Stromal cell of bone marrow (primary cell): ENCODE measurements at regions not wholly inside any gene's neighbourhood (a gene's known extent, or its start where the extent isn't known, plus 50 kb on each side); places are given as distances from the start of the nearest gene placed in this dataset.

Experiments used
- DNase-seq: peaks from one replicate; pipeline ENCODE4 v3.0.0-alpha.2; 2012; ENCODE audit warnings: low read depth

DNA sequence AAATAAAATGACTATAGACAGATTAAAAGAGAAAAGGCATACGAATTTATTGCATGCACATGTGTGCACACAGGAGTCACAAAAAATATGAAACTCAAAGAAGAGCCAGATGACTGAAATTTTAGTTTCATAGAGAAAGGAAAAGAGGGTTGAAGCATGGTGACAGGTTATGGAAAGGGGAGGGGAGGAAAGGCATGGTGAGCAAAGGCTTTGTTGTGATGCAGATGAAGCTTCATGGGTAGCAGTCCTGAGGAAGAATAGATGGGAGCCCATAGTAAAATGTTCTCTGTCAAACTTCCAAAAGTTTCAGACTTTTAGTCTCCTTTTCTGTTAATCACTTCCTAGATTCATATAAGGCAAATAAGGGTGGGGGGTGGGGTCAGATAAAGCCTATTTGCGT lies 612.7 kb upstream of the ATP2B1 start:
- DNase-seq = no peak

DNA sequence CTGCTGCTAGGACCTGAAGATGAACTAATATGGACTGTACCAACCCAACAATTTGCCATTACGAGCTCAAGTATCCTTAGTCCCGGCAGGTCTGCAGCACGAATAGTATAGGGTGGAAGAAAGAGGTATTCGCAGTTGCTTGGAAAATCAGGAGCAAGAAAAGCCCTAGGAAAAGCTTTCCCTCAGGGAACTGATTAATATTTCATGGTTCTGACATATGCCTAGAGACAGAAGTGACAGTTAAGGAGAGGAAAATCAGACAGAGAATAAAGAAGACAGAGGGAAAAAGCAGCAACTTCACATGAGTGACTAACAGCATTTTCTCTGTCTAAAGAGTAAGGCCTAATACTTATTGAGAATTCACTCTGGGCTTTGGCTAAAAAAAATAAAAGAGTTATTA lies 602.9 kb upstream of the ATP2B1 start:
- DNase-seq = no peak

DNA sequence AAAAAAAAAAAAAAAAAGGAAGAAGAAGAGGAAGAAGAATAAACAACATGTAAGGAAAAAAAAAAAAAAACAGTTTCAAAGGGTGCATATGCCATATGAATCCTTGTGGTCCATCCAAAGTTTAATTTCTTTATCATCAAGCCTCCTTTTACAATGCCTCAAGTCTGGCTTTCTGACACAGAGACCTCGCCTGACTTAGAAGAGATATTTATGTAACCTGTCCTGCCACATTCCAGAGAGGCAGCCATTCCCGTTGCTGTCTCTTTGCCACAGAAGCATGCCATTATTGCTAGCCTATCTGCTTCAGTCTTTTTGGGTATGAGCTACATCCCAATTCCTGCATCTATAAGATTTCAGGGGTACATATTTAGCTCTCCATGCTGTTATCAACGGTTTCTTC lies 596.7 kb upstream of the ATP2B1 start:
- DNase-seq = no peak

DNA sequence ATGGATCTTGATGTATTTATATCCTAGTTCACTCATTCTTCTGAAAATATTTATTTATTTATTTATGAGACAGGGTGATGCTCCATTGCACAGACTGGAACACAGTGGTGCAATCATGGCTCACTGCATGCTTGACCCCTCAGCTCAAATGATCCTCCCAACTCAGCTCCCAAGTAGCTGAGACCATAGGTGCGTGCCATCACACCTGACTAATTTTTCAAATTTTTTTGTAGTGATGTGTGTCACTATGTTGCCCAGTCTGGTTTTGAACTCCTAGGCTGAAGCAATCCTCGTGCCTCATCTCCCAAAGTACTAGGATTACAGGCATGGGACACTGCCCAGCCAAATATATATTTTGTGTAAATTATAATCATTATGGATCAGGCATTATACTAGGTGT lies 595.6 kb upstream of the ATP2B1 start:
- DNase-seq = no peak

DNA sequence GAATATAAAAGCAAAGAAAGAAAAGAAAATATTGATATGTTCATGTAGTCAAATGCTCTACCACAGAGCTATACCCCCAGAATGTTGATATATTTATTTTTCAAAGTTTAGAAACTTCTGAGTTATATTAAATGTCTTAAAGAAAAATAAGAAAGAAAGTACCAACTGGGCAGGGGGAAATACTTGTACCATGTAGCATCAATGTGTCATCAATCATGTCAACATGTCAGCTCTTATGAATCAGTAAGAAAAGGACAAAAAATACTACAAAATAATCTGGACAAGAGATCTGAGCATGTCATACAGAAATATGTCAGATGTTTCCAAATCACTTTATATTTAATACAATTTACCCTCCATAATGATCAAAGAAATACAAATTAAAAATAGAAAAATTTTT lies 595.1 kb upstream of the ATP2B1 start:
- DNase-seq = no peak

DNA sequence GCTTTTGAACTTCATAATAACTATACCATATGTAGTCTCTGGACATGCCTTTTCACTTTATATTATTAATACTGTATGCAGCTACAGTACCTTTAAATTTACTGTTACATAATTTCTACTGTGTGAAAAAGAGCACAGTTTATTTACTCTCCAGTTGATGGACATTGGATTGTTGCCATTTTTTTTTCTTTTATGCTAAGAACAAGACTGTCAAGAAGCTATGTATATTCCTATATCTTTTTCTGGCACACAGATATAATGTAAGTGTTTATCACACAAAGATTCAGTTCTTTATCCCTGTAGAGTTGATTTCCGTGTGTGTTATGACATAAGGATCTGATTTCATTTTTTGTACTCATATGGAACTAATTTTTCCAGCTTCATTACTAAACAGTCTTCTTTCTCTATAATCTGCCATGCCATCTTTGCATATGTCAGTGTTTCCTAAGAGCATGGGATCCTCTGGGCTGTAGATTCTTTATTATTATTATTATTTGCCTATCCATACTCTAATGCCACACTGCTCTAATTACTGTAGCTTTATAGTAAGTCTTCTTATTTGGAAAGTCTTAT lies 593.0 kb upstream of the ATP2B1 start:
- DNase-seq = no peak

DNA sequence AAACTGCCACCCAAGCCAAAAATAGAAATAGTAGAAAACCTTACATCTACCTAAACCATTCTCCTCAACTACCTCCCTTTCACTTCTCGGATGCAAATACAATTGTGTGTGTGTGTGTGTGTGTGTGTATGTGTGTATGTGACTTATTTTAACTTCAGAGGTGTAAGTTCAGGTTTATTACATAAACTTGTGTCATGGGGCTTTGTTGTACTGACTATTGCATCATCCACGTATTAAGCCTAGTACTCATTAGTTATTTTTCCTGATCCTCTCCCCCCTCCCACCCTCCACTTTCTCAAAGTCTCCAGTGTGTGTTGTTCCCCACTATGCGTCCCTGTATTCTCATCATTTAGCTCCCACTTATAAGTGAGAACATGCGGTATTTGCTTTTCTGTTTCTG lies 592.5 kb upstream of the ATP2B1 start:
- DNase-seq = no peak

DNA sequence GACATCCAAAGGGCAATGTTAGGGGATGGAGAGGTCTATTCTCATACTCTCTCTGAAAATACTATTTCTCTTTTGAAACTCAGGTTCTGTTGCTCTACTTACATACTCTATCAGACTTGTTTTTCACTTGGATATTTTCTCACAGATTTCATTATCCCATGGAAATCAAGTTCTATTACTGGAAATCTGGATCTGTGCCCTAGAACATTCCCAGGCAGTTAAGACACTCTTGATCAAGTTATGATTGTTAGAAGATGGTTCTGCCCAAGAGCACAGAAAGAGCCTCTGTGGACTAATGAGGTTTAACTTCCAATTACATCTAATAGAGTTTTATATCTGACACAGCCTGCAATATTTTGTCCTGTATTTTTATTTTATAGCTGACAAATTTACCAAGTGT lies 591.0 kb upstream of the ATP2B1 start:
- no peak for DNase-seq

DNA sequence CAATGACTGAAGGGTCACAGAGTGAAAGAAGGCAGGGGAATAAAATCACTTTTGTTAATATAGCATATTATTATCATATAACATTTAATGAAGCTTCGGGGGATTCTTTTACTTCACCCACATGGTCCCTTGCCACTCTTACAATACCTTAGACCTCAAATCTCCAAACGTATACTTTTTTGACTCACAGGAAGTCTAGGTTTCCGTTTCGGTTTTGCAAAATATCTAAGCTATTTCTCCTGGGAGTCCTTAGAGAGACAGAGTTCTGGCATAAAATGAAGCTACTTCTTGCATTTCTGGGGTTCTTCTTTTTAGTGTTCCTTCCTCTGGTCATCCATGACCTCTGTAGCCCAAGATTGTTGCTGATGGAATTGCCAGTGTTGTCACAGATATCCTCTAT lies 590.5 kb upstream of the ATP2B1 start:
- no peak for DNase-seq

DNA sequence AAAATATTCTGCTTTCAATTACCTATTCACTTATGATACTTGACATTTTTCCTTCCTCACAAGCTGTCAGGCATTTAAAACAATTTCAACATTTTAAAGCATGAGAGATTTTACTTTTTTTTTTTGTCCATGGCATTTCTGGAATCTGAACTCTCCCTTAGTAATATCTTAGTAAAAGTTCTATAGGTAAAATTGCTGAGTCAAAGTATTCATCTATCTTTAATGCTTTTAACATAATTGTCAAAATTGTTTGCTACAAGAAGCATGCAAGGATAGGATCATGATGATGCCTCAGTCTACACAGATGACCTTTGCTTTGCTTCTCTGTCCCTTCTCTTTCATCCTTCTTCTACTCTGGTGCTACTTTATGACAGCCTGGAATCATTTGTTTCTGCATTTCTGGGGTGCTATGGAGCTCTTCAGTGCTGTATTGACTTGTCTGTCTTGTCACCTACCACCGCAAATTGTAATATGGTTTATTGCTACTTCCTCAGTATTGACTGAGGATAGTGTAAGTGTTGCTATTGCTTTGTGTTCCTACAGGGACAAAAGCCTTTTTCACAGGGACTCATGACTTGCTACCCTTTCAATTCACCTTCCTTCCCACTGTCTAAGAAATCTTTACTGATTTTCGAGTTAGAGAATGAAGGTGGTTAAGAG lies 589.8 kb upstream of the ATP2B1 start:
- DNase-seq = no peak

DNA sequence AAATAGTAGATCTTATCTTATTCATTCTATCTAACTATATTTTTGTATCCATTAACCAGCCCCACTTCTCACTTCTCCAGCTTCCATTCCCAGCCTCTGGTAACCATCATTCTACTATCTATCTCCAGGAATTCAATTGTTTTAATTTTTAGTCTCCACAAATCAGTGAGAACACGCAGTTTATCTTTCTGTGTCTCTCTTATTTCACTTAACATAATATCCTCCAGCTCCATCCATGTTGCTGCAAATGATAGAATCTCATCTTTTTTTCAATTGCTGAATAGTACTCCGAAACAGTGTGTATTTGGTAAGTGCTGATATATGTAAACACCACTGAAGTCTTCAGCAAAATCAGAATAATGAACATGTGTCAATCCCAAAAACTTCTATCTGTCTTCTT lies 587.2 kb upstream of the ATP2B1 start:
- no peak for DNase-seq

DNA sequence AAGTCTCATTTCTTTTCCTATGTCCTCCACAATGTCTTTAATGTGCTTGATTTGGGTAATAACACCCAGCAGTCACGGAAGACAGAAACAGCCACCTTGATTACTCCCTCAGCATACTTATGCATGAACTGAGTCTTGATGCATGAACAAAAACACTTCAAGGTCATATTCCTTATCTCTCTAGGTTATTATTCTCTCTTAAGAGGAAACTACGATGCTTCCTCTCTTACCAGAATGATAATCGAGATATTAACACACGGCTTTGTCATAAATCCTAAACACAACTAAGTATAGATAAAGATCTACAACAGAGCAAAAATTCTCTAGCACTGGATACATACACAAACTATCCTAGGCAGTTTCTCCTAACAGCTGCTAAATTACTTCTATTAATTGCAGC lies 583.5 kb upstream of the ATP2B1 start:
- no peak for DNase-seq

DNA sequence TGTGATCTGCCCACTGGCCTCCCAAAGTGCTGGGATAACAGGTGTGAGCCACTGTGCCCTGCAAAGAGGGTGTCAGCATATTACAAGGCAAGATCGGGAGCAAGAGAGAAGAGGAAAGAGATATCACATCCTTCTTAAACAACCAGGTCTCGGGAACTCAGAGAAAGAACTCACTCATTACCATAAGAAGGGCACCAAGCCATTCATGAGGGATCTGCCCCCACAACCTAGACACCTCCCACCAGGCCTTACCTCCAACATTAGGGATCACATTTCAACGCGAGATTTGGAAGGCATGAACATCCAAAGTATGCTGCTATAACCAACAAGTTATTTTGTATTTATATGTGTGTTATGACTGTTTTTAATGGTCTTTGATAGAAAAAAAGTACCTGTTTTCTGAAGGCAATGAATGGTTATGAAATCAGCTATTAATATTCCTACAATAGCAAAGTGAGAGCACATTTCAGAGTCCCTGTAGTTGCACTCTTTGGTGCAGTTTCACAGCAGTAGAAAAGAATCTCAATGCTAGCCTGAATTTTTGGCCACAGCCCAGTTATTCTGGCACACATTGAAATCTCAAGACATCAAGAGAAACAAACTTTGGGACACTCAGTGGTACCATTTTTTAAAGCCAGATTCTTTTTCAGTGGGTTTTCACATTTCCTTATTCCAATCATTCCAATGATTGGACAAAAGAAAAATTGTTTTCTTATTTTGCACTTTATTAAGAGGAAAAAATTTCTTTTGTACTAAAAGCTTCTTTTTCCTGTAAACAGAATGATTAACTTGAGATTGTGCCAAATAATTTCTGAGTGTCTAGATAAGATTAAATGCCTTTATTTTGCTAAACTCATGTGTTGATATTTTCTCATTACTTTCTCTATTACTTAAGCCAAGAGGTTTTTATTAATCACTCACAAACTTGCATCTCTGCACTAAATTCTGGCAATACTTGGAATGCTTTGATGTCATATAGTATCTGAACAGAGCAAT lies 582.6 kb upstream of the ATP2B1 start:
- DNase-seq = no peak

DNA sequence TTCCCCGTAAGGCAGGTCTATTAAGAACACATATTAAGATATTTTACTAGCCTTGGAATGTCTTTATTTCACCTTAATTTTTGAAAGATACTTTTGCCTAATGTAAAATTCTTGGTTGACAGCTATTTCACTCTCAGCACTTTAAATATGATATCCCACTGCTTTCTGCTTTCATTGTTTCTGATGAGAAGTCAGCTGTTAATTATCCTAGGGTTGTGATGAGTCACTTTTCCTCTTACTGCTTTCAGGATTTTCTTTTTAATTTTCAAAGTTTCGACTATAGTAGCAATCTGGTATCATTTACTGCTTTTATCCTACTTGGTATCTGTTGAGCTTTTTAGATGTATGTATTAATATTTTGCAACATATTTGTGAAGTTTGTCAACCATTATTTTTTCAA lies 578.9 kb upstream of the ATP2B1 start:
- no peak for DNase-seq

DNA sequence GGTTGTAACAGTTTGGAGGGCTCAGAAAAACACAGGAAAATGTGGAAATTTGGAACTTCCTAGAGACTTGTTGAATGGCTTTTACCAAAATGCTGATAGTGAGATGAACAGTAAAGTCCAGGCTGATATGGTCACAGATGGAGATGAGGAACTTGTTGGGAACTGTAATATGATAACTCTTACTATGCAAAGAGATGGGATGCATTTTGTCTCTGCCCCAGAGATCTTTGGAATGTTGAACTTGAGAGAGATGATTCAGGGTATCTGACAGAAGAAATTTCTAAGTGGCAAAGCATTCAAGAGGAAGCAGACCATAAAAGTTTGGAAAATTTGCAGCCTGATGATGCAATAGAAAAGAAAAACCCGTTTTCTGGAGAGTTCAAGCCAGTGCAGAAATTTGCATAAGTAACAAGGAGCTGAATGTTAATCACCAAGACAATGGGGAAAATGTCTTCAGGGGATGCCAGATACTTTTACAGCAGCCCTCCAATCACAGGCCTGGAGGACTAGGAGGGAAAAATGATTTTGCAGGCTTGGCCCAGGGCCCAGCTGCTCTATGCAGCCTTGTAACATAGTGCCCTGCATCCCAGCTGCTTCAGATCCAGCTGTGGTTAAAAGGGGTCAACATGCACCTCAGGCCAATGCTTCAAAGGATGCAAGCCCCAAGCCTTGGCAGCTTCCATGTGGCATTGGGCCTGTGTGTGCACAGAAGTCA lies 572.7 kb upstream of the ATP2B1 start:
- DNase-seq = no peak

DNA sequence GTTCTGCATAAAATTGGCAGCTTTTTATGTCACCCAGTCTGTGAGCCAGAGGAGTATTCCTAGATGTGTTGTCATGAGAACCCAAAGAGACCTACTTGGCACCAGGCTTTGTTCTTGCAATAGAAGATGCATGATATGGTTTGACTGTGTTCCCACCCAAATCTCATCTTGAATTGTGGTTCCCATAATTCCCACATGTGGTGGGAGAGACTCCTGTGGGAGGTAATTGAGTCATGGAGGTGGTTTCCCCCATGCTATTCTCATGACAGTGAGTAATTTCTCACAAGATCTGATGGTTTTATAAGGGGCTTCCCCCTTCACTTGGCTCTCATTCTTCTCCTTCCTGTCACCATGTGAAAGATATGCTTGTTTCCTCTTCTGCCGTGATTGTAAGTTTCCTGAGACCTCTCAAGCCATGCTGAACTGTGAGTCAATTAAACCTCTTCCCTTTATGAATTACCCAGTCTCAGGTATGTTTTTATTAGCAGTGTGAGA lies 572.0 kb upstream of the ATP2B1 start:
- DNase-seq = peak; percentile 38

DNA sequence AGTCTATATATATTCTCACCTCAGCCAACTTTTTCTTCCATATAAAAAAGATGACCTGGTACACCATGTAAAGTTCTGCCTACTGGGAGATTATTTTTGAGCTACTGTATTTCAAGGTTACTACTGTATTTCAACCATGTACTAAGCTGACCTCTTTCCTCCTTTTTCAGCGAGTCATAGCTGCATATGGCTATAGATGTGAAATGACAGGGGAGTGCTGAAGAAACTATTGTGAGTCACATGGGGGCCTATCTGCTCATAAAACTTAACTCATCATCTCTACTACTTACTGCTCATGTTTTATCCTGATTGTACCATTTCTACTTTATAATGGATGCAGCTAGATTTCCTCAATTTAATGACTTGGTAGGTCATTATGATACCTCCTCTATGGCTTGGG lies 571.4 kb upstream of the ATP2B1 start:
- DNase-seq = peak; percentile 41

DNA sequence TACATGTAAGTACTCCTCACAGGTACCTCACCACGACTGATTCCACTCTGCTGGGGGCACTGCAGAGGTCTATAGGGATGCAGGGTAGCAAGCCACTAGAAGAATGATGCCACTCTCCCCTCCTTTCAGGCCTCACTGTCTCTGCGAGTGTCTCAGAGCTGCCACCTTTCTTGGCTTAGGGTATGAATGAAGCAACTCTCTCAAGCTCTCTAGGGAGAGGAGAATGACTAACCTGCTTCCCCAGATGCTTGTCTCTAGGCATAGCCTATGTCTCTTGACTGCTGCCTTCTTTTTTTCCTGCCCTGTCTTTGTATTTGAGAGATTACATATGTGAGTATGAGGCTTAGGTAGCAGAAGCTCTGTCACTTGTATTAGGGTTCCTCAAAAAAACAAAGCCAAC lies 566.5 kb upstream of the ATP2B1 start:
- DNase-seq = no peak

DNA sequence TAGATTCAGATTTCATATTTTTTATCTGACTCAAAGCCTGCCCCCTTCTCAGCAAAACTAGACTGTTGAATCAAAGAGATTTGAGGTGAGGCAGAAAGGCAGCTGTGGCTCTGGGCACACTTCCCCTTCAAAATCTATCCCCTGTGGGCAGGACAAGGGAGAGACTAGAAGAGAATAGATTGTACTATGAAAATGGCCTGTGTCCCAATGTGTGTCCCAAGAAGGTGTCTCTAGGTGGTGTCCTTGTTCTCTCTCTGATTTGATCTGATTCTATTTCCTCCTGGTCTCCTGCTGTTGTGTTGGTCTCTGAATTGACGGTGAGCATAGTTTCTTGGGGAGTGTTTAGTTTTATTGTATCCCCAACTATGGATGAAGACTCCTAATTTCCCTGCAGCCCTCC lies 565.8 kb upstream of the ATP2B1 start:
- DNase-seq = no peak

DNA sequence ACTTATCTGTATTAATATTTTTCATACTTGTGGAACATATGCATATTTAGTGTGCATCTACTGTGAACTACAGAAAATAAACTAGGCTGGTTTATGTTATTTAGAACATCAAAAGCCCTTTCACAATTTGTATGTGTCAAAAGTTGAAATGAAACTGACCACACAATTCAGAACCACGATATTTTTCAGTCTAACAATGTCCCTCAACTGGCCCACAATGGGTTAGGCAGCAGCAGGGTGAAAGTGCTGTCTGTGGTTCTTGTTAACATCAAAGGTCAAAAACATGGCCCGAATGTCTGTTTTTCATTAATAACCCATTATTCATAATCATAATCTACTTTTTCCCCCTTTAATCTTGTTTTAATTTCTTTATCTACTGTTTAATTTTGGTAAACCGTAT lies 559.9 kb upstream of the ATP2B1 start:
- no peak for DNase-seq

DNA sequence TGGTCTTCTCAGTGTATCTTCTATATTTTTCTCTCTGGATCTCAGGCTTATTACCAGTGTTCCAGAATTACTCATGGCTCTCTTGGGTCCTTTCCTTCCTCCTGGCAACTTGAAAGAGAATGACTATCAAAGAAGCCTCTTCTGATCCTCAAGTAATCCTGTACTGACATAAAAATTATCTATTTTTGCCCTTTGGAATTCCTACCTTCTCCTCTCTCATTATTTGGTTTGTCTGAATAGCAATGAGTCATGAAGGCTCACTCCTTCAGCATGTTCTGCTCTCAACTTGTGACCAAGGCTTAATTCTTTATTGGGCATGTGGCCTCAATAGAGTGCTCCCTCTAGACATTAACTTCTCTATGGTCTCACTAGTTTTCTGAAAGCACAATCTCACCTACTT lies 553.6 kb upstream of the ATP2B1 start:
- DNase-seq = no peak

DNA sequence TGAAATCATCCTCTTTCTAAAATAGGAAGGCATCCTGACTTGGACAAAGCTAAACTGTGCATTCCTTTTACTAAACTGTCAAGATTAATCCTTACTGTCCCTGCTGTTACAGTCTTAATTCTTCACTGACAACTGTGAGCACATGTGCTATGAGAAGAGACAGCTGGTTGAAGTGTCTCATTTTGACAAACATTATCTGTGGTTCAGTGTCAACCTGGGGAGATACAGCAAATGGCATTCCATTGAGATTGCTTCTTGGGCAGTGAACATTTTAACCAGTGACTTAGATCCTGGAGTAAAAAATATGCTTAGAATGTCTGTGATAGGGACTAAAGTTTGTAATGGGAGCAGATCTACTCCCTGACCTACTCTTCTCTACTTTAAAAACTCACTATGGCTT lies 552.6 kb upstream of the ATP2B1 start:
- DNase-seq = no peak
